BJ (cell line): ENCODE measurements at regions not wholly inside any gene's neighbourhood (a gene's known extent, or its start where the extent isn't known, plus 50 kb on each side); places are given as distances from the start of the nearest gene placed in this dataset.
"Not testable (repeated sequence)": the region's sequence is repeated elsewhere in the genome, so short reads cannot be mapped to it uniquely, and the experiment has no call there.

Experiments used
- CTCF ChIA-PET: fragments of 350-600 bp; formaldehyde crosslinking; extraction: SDS; loops from one replicate; lab custom pipeline; 2021; ENCODE audit warnings: antibody characterized with exemption, inconsistent platforms; lab: Yijun Ruan, JAX
- POLR2A ChIA-PET: fragments of 300-600 bp; sonication (Branson Sonifier 250); formaldehyde crosslinking; extraction: SDS; loops from one replicate; lab custom pipeline; 2021; ENCODE audit warnings: antibody characterized with exemption; lab: Charles Lee
- DNase-seq: peaks from one replicate; pipeline ENCODE4 v3.0.0-alpha.2; 2011; ENCODE audit warnings: low read depth
- H3K27me3 ChIP-seq: 2 replicates; pipeline ENCODE4 v1.6.0; 2011; ENCODE audit warnings: low read length; ENCODE audit not compliant: control insufficient read depth, insufficient read depth
- H3K36me3 ChIP-seq: 2 replicates; pipeline ENCODE4 v1.5.1; 2011; ENCODE audit warnings: low read length; ENCODE audit not compliant: control insufficient read depth, insufficient read depth
- H3K4me3 ChIP-seq: 2 replicates; pipeline ENCODE4 v1.5.1; 2011; ENCODE audit warnings: low read depth, mild to moderate bottlenecking, control low read depth, low read length

DNA sequence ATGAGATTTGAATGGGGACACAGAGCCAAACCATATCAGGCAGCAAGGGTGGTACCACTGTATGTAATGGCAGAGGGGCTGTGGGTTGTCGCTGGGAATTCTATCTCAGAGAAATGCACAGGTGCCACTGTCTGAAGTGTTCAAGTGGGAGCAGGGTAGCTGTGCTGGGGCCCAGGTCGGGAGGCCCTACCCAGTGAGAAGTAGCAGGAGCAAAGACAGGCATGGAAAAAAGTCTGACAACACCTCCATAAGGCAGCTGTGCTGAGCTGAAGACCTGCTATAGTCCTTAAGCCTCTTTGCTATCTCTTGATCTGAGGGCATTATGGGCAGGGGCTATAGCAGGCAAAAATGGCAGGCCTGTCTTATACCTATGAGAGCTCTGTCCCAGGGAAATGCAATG lies 638.3 kb upstream of the TPTE start:
- CTCF ChIA-PET, H3K4me3 ChIP-seq: not testable (repeated sequence)

DNA sequence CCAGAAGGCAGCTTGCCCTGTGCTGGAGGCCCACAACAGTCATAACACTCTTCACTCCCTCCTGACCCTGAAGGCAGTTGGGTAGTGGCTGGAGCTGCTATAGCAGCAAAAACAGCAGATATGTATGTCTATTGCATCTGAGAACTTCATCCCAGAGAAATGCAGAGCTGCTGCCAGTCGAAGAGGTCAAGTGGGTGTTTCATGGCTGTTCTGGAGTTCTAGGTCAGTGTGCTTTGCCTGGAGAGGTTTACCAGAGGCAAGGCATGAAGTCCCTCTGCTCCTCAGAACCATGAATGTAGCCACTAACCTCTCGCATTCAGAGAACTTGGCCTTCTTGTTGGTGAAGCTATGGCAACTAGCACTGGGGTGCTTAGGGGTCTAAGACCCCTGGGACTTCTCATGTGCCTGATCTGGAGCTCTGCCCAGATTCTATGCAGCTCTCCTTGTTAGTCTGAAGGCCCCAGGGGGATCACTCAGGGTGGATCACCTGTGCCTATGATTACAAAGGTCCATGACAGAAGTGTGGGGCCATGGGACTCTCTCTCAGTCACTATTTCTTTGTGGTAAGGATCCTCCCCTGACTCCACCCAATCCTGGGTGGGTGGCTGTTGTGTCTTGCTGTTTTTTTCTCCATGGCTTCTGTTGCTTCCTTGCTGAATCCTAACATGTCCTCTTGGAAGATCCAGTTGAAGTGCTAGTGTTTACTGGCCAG lies 637.7 kb upstream of the TPTE start:
- H3K4me3 ChIP-seq, H3K27me3 ChIP-seq, CTCF ChIA-PET, POLR2A ChIA-PET, DNase-seq, H3K36me3 ChIP-seq: not testable (repeated sequence)

More for the DNA sequence above, 638.3 kb upstream of the TPTE start:
- POLR2A ChIA-PET, H3K36me3 ChIP-seq, DNase-seq, H3K27me3 ChIP-seq: not testable (repeated sequence)

DNA sequence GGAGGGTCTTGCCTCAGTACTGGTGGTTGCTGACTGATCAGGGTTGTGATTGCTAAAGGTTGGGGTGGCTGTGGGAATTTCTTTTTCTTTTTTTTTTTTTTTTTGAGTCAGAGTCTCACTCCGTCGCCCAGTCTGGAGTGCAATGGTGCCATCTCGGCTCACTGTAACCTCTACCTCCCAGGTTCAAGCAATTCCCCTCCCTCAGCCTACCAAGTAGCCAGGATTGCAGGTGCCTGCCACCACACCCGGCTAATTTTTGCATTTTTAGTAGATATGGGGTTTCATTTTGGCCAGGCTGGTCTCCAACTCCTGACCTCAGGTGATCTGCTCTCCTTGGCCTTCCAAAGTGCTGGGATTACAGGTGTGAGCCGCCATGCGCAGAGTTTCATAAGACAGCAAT lies 632.9 kb upstream of the TPTE start:
- H3K36me3 ChIP-seq, CTCF ChIA-PET, DNase-seq, H3K27me3 ChIP-seq, POLR2A ChIA-PET, H3K4me3 ChIP-seq: not testable (repeated sequence)

DNA sequence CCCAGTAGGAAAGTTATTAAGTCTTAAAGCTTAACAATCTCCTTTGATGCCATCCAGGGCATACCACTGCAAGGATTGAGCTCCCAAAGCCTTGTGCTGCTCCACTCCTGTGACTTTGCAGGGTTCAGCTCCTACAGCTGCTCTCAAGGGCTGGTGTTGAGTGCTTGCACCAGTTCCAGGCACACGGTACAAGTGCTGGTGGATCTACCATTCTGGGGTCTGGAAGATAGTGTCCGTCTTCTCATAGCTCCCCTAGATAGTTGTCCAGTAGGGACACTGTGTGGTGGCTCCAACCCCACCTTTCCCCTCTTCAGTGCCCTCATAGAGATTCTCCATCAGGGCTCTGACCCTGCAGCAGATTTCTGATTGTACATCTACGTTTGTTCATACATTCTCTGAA lies 617.8 kb upstream of the TPTE start:
- DNase-seq, H3K27me3 ChIP-seq, H3K36me3 ChIP-seq, CTCF ChIA-PET, POLR2A ChIA-PET, H3K4me3 ChIP-seq: not testable (repeated sequence)

DNA sequence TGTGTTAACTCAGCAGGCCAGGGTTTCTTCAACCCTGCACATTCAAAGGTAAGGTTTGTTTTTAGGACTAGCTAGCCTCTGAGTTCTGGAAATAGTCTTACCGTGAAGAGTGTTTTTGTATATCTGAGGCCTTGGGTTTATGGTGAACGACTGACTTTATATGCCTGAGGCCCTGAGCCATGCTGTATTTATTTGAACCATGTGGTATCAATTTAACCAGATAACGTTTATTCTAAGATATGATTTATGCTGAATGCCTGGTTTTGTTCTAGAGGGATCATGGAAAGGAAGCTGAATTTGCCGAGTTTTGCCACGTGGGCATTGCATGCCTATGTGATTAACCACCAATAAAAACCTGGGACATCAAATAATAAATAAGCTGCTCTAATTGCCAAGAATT lies 607.2 kb upstream of the TPTE start:
- DNase-seq, H3K36me3 ChIP-seq, CTCF ChIA-PET, H3K4me3 ChIP-seq, POLR2A ChIA-PET, H3K27me3 ChIP-seq: not testable (repeated sequence)

DNA sequence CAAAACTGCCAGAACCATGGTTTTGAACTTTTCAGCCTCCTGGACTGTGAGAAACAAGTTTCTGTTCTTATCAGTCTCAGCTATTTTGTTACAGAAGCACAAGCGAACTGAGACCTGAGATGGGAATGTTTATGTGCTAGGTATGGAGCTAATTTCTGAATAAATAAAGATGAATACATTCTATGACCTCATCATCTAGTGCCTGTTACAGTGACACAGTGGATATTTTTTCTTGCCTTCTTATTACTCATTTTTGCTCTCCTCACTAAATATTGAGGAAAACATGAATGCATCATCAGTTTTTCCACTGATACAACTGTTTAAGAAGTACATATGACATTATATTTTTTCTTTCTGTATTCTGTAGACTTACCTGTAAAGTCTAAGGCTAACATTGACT lies 601.9 kb upstream of the TPTE start:
- POLR2A ChIA-PET, DNase-seq, H3K36me3 ChIP-seq, H3K4me3 ChIP-seq, H3K27me3 ChIP-seq, CTCF ChIA-PET: not testable (repeated sequence)

DNA sequence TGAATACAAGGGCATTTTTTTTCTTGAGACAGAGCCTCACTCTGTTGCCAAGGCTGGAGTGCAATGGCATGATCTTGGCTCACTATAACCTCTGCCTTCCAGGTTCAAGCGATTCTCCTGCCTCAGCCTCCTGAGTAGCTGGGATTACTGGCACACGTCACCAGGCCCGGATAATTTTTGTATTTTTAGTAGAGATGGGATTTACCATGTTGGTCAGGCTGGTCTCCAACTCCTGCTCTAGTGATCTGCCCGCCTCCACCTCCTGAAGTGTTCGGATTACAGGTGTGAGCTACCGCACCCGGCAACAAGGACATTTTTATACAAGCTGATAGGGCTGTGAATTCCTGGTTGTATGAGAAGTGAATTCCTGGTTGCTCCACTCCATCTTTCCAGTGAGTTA lies 577.7 kb upstream of the TPTE start:
- CTCF ChIA-PET, H3K27me3 ChIP-seq, H3K36me3 ChIP-seq, H3K4me3 ChIP-seq, POLR2A ChIA-PET, DNase-seq: not testable (repeated sequence)

DNA sequence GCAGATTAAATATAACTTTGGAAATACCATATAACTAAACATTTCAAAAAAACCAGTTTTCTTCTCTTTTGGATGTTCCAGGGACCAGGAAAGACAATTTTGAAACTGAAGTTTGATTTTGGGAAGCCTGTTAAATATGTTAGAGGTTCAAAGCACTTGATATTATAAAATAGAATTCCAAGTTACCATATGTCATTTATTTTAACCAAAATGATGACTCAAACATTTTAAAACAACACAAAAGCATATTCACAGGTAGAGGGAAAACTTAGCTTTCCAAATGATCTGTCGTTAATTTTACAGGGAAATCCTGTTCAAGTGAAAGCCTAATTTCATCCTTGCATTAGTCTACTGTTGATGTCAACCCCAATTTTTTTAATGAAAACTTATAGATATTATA lies 575.3 kb upstream of the TPTE start:
- H3K4me3 ChIP-seq, H3K27me3 ChIP-seq, CTCF ChIA-PET, H3K36me3 ChIP-seq, POLR2A ChIA-PET, DNase-seq: not testable (repeated sequence)

DNA sequence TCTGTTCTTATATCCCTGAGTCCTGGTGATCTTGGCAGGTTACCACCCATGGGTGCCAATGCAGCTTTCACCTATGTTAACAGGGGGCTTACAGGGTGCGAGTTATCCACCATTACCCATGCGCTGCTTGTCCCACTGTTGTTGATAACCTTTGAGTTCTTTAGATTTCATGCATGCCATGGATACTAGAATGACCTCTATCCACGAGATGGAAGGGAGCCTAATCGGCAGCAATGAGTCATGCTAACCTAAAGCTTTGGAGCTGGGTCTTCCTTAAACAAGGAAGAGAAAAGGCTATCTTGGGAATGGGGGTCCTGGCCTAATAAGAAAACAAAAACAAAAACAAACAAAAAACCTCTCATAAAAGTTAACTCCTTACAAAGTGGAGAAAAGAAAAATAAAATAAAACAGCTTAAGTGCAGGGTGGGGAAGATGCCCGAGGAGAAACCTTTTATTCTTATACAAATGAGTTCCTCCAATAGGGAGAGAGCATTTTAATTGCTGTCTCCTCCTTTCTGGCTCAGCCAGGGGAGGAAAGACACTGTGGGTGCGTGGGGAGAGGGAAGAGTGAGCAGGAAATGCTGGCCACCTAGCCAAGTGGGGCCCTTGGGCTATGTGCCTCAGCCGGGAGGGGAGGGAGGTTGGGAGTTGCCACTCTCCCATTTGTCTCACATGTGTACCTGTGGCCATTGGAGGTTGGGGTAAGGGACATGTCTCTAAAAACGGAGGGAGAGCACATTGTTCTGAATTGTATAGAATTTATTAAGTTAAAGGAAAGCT lies 571.7 kb upstream of the TPTE start:
- CTCF ChIA-PET, POLR2A ChIA-PET, DNase-seq: not testable (repeated sequence)

DNA sequence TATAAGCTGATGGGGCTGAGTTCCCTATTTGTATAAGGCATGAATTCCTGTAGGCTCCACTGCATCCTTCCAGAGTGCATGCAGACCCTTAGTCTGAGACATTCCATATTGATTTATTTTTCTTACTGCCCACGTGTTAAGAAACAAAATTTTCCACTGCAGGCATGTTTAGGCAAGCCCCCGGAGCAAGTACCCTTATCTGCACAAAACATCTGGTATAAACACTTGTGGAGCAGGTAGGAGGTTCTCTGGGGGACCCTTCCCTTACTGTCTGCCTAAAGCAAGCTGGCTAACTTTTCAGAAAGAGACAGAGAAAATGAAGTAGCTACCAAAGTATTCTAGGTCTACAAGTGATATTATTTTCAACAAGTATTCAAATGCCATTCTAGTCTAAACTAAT lies 571.0 kb upstream of the TPTE start:
- H3K4me3 ChIP-seq, H3K27me3 ChIP-seq, CTCF ChIA-PET, POLR2A ChIA-PET, H3K36me3 ChIP-seq, DNase-seq: not testable (repeated sequence)

More for the DNA sequence above, 571.7 kb upstream of the TPTE start:
- H3K27me3 ChIP-seq, H3K36me3 ChIP-seq, H3K4me3 ChIP-seq: not testable (repeated sequence)

DNA sequence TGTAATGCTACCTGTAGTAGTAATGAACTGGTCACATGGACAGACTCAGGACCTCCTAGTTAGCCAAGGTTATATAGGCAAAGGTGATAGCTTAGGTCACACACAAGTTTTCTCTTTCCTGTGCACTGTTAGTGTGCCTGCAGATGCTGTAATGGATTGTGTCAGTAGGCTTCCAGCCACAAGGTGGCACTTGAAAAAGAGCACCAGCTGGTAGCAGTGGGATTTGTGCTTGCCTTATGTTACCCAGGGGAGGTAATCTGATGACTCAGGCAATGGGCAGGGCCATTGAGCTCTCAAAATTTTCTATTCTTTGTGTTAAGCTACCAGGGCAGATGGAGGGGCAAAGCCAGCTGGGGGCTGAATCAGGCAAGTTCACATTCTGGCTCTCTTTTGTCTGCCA lies 562.6 kb upstream of the TPTE start:
- DNase-seq, POLR2A ChIA-PET, H3K27me3 ChIP-seq: not testable (repeated sequence)

DNA sequence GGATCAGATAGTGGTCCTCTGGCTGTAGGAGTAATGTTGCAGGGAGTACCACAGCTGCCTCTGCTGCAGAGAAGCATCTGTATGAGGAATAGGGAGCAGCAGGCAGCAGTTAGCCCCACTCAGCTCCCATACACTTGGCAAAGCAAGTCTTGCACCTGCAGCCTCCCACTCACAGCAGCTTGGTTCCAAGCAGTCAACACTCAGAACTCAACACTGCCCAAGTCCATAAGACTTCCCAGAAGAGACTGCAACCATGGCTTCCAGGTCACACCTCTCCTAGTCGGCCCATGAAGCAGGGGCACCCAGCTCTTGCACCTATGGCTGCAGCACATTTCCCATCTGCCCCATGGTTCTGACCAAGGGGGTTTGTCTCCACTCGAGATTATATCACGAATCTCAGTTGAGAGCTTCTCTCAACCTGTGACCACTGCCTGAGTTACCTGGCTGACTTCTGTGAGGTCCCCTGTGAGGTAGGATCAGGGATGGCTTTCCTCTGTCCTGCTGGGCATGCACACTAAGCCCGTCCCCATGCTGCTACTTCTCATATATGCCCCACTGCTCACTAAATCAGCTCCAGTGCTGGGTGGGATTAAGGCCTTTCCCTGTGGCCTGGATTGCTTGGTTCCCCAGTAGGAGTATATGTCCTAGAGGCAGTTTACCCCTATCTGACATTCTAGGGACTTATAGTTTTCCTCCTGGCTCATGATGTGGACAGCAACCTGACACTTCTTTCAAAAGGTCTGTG lies 562.0 kb upstream of the TPTE start:
- CTCF ChIA-PET, H3K27me3 ChIP-seq, DNase-seq, POLR2A ChIA-PET, H3K36me3 ChIP-seq, H3K4me3 ChIP-seq: not testable (repeated sequence)

More for the DNA sequence above, 562.6 kb upstream of the TPTE start:
- CTCF ChIA-PET, H3K36me3 ChIP-seq, H3K4me3 ChIP-seq: not testable (repeated sequence)

DNA sequence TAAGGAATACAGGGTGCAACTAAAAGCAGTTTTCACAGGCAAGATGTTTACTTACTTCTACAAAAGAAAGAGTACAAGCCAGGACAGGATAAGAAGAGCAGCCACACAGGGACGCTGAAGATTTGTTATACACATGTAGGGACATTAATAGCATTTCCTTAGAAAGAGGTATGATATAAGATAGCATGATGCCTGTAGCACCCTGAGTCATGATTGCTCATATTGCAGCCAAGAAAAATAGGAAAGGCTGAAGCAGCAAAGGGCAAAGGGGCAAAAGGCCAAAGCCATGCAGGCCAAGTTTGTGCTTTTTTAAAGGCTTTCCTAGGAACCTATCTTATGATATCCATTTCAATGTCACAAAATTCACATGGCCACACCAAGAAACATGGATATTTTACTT lies 552.0 kb upstream of the TPTE start:
- POLR2A ChIA-PET: not testable (repeated sequence)

More for the DNA sequence above, 552.0 kb upstream of the TPTE start:
- H3K27me3 ChIP-seq, H3K36me3 ChIP-seq, DNase-seq, CTCF ChIA-PET, H3K4me3 ChIP-seq: not testable (repeated sequence)
